ENCODE measurements at regions not wholly inside any gene's neighbourhood (a gene's known extent, or its start where the extent isn't known, plus 50 kb on each side); places are given as distances from the start of the nearest gene placed in this dataset.

GRCh38 chr4:38230121-38230801, 270.1 kb downstream of the PTTG2 start:
- DNase-seq (ENCODE audit: low read depth in 2 of 3, low spot score in 1 of 3): no peak

GRCh38 chr4:38230821-38231563, 270.8 kb downstream of the PTTG2 start:
- DNase-seq (ENCODE audit: low read depth in 2 of 3, low spot score in 1 of 3): no peak

GRCh38 chr4:38231626-38232025, 271.4 kb downstream of the PTTG2 start:
- DNase-seq (ENCODE audit: low read depth in 2 of 3, low spot score in 1 of 3): no peak

GRCh38 chr4:38232741-38233140, 272.5 kb downstream of the PTTG2 start:
- no peak for DNase-seq (ENCODE audit: low read depth in 2 of 3, low spot score in 1 of 3)

- DNase-seq (ENCODE audit: low read depth in 2 of 3, low spot score in 1 of 3): no peak
Measured at GRCh38 chr4:38233727-38234480, 273.7 kb downstream of the PTTG2 start.

- DNase-seq (ENCODE audit: low read depth in 2 of 3, low spot score in 1 of 3): no peak
Measured at GRCh38 chr4:38235354-38235753, 275.2 kb downstream of the PTTG2 start.

GRCh38 chr4:38236003-38236402, 275.8 kb downstream of the PTTG2 start:
- DNase-seq (ENCODE audit: low read depth in 2 of 3, low spot score in 1 of 3): no peak

GRCh38 chr4:38236503-38236902, 276.3 kb downstream of the PTTG2 start:
- DNase-seq (ENCODE audit: low read depth in 2 of 3, low spot score in 1 of 3): no peak

GRCh38 chr4:38237139-38237538, 276.9 kb downstream of the PTTG2 start:
- no peak for DNase-seq (ENCODE audit: low read depth in 2 of 3, low spot score in 1 of 3)

GRCh38 chr4:38241541-38241940, 281.3 kb downstream of the PTTG2 start:
- DNase-seq (ENCODE audit: low read depth in 2 of 3, low spot score in 1 of 3): no peak

GRCh38 chr4:38242101-38242500, 281.9 kb downstream of the PTTG2 start:
- DNase-seq (ENCODE audit: low read depth in 2 of 3, low spot score in 1 of 3): no peak

GRCh38 chr4:38242822-38243387, 282.7 kb downstream of the PTTG2 start:
- DNase-seq (ENCODE audit: low read depth in 2 of 3, low spot score in 1 of 3): no peak

GRCh38 chr4:38243388-38244053, 283.3 kb downstream of the PTTG2 start:
- DNase-seq (ENCODE audit: low read depth in 2 of 3, low spot score in 1 of 3): no peak

- DNase-seq (ENCODE audit: low read depth in 2 of 3, low spot score in 1 of 3): no peak
Measured at GRCh38 chr4:38254825-38255224, 294.6 kb downstream of the PTTG2 start.

- no peak for DNase-seq (ENCODE audit: low read depth in 2 of 3, low spot score in 1 of 3)
Measured at GRCh38 chr4:38255572-38255971, 295.4 kb downstream of the PTTG2 start.

GRCh38 chr4:38266616-38267015, 306.4 kb downstream of the PTTG2 start:
- peak in 2 of 3 donors; percentile 5 for DNase-seq (ENCODE audit: low read depth in 2 of 3, low spot score in 1 of 3)

GRCh38 chr4:38268108-38268820, 308.1 kb downstream of the PTTG2 start:
- no peak for DNase-seq (ENCODE audit: low read depth in 2 of 3, low spot score in 1 of 3)

- DNase-seq (ENCODE audit: low read depth in 2 of 3, low spot score in 1 of 3): no peak
Measured at GRCh38 chr4:38268837-38269236, 308.6 kb downstream of the PTTG2 start.

GRCh38 chr4:38273407-38273806, 313.2 kb downstream of the PTTG2 start:
- DNase-seq (ENCODE audit: low read depth in 2 of 3, low spot score in 1 of 3): no peak

GRCh38 chr4:38275331-38276100, 315.3 kb downstream of the PTTG2 start:
- DNase-seq (ENCODE audit: low read depth in 2 of 3, low spot score in 1 of 3): no peak

All from stimulated activated CD4-positive, alpha-beta T cell treated with anti-CD3 and anti-CD28 coated beads, Interleukin-12 subunit alpha, Interleukin-12 subunit beta, amount 100 ng/mL, for 48 hours (primary cell).